T1000 (cell line): ENCODE measurements at regions not wholly inside any gene's neighbourhood (a gene's known extent, or its start where the extent isn't known, plus 50 kb on each side); places are given as distances from the start of the nearest gene placed in this dataset.

Experiments
- DNase-seq: peaks from one replicate; lab custom pipeline; 2025; ENCODE audit warnings: mixed read lengths; lab: John Stamatoyannopoulos, UW

DNA sequence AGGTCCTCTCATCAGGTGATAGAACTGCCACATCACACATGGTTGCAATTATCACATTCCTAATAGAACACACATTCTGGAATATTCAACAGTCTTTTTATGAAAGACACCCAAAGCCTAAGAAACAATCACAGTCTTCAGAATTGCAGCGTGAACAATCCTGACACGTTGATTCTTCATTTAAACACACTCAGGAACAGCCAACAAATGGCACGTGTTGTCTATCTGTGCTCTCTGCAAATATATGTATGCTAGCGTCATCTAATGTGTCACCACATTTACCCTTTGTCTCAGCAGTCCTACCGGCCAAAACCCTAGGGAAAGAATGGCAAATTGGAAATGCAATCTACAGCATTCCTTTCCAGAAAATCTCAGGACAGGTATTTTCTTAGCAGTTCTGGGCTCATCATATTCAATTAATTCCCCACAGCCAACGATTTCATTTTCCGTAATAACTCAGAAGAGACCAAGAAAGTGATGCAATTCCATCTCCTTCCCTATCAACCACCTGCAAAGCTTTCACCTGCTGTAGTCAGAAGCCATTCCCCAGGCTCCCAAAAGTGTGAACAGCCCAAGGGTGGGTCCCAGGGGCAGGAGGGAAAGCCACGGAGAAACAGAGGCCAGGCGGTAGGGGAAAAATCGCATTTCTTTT, 280.3 kb upstream of the JARID2 start:
- DNase-seq = no peak

DNA sequence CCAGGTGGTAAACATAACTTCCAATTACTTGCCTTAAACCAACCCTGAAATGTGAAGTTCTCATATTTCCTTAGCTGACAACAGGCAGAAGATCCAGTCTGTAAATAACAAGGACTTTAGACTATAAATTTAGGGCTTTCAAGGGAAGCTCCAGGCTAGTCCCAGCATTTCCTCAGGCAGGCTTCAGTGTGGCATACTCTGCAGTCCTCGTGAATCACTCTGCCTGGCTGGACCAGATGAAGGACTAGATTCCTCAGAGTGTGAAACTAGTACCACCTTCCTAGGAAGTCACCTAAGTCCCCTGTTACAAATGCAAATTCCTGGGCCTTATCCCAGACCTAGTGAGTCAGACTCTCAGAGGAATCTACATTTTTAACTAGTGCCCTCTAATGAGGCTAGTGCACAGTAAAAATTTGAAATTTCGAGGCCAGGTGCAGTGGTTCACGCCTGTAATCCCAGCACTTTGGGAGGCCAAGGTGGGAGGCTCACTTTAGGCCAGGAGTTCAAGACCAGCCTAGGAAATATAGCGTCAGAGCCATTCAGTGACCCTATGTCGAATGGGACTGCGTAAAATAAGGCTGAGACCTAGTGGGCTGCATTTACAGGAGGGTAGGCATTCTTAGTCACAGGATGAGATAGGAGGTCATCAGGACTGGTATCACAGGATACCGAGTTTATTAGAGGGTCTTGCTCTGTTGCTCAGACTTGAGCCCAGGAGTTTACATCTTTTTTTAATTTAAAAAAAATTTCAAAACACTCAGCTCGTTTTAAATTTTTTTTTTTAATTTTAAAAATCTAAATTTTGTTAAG, 279.6 kb upstream of the JARID2 start:
- no peak for DNase-seq

DNA sequence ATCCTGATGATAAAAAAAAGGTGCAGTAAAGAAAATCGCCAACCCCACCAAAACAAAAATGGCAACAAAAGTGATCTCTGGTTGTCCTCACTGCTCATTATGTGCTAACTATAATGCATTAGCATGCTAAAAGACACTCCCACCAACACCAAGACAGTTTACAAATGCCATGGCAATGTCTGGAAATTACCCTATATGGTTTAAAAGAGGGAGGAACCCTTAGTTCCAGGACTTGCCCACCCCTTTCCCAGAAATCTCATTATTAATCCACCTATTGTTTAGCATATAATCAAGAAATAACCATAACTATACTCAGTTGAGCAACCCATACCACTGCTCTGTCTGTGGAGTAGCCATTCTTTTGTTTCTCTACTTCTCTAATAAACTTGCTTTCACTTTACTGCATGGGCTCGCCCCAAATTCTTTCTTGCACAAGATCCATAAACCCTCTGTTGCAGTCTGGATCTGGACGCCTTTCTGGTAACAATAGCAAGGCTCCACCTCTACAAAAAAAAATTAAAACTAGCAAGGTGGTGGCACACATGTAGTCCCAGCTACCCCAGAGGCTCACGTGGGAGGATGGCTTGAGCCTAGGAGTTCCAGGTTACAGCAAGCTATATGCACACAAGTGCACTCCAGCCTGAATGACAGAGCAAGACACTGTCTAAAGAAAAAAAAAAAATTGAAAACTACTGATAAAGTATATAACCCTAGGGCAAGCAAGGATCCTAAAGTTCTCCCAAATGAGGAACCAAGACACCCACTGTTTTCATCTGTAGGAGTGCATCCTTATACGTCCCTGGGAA, 278.8 kb upstream of the JARID2 start:
- DNase-seq = no peak

DNA sequence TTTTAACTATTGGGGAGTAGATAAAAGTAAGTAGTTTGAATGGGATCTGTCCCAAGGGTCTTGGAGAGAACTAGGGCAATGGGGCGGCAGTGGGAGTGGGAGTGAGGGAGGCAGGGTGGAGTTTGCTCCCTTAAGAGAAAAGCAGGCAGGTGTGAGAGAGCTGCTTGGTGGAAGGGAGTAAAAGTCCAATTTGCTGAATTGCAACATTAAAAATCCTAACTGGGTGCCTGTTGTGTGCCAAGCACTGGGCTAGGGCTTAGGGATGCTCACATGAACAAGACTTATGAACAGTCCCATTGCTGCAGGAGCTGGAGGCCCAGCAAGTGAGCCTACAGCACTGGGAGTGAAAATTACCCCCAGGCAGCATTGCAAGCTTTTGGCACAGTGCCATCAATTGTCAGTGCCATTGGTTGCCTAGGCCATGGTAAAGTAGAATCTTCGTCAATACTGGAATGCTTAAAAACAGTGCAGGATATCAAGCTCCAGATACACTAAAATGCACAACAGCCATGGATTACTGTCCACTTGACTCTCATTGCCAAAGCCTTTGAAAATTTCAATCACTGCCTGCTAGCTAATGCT, 277.7 kb upstream of the JARID2 start:
- no peak for DNase-seq

DNA sequence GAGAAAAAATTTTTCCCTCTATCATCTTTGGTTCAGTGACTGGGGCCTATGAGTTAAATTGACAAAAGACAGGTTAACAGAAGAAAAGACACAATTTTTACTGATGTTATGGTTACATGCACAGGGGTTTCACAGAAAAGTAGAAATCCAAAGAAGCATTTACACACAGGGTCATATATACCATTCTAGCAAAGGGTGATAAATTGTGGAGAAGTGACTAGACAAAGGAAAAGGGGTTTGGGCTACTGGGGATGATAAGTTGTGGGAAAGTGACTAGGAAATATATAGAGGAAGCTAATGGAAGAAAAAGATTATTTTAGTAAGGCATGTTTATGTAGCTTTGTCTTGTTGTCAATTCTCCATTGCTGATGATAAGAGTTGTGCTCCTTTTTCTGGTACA, 276.7 kb upstream of the JARID2 start:
- no peak for DNase-seq

DNA sequence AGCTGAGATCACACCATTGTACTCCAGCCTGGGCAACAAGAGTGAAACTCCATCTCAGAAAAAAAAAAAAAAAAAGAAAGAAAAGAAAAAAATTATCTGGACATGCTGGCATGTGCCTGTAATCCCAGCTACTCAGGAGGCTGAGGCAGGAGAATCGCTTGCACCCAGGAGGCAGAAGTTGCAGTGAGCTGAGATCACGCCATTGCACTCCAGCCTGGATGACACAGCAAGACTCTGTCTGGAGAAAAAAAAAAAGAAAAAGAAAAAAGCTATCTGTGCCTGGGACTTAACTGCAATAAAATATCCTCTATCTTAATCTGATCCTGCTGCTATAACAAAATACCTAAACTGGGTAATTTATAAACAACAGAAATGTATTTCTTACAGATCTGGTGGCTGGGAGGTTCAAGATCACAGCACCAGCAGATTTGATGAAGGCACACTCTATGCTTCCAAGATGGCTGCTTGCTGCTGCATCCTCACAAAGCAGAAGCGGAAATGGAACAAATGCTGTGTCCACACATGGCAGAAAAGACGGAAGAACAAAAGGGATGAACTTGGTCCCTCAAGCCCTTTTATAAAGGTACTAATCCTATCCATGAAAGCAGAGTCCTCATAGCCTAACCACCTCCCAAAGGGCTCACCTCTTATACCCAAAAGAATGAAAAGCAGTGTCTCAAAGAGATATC, 273.3 kb upstream of the JARID2 start:
- no peak for DNase-seq

DNA sequence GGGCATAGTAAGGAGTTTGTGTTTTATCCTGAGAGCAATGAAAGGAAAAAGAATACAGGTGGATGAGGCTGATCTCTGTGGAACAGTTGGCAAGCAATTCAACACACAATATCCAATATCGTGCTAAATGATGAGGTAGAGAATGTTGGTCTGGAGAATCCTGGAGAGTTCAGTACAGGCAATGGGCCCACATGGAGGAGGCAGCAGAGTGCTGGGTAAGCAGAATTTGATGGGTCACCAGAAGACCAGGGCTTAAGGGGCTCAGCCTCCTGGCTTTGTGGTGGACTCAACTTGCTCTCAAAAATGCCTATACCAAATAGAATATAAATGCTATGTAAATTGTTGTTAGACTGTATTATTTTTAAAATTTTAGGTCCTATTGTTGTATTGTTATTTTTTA, 271.5 kb upstream of the JARID2 start:
- DNase-seq = no peak

DNA sequence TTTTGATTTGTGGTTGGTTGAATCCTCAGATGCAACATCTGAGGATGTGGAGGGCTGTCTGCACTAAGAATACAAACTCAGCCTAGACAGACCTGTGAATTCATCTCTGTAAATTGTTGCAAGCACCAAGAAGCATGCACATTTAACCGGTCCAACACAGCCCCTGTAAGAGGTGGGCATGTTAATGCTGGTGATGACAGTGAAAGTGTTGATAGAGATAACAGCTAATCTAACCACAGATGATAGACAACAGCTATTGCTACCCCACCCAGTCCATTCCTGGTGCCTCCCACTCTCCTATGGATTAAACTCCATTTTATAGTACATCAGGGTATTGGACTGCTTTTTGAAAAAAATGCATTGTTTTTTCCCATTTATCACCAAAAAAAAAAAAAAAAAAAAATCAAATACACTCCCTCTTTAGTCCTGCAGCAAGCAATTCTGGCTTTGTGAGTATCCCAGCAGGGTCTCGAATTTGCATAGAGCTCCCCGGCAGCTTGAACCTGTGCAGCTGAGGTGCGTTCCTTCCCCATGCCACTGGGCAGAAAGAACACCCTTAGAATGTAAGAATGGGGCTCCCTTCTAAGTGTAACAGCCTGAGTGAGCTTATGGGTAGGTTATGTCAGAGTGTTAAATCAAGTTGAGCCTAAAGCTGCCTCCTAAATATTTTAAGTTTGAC, 270.9 kb upstream of the JARID2 start:
- no peak for DNase-seq

DNA sequence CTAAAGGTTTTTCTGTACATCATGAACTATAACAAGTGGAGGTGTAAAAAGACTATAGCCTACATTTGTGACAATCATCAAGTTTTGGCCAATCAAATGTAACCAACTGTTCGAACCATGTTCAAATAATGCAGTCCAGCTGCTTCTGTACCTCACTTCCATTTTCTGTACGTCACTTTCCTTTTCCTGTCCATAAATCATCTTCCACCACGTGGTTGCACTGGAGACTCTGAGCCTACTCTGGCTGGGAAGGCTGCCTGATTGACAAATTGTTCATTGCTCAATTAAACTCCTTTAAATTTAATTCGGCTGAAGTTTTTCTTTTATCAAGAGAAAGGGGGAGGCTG, 270.4 kb upstream of the JARID2 start:
- no peak for DNase-seq

DNA sequence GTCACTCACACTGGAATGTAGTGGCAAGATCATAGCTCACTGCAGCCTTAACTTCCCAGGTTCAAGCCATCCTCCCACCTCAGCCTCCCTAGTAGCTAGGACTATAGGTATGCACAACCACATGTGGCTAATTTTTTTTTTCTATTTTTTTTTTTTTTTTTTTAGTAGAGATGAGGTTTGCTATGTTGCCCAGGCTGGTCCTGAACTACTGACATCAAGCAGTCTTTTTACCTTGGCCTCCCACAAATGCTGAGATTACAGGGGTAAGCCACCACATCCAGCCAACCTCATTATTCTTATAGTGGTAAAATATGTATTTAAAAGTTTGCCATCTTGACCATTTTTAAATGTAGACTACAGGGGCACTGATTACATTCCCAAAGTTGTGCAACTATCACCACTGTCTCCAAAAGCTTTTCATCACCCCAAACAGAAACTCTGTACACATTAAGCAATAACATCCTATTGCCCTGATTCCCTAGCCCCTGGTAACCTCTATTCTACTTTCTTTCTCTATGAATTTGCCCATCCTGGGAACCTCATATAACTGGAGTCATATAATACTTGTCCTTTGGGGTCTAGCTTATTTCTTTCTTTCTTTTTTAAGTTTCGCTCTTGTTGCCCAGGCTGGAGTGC, 268.0 kb upstream of the JARID2 start:
- no peak for DNase-seq

DNA sequence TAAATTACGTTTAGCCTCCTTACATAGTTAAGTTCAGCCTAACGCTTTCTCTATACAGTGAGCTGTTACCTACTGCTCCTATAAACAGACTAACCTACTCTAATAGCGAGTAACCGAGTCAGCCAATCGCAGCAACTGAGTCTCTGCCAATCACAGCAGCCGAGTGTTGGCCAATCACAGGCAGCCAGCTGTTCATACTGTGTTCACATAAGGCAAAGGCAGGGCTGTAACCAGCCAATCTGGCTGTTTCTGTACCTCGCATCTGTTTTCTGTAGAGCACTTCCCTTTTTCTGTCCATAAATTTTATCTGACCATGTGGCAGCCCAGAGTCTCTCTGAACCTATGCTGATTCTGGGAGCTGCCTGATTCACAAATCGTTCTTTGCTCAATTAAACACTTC, 263.9 kb upstream of the JARID2 start:
- DNase-seq = no peak

DNA sequence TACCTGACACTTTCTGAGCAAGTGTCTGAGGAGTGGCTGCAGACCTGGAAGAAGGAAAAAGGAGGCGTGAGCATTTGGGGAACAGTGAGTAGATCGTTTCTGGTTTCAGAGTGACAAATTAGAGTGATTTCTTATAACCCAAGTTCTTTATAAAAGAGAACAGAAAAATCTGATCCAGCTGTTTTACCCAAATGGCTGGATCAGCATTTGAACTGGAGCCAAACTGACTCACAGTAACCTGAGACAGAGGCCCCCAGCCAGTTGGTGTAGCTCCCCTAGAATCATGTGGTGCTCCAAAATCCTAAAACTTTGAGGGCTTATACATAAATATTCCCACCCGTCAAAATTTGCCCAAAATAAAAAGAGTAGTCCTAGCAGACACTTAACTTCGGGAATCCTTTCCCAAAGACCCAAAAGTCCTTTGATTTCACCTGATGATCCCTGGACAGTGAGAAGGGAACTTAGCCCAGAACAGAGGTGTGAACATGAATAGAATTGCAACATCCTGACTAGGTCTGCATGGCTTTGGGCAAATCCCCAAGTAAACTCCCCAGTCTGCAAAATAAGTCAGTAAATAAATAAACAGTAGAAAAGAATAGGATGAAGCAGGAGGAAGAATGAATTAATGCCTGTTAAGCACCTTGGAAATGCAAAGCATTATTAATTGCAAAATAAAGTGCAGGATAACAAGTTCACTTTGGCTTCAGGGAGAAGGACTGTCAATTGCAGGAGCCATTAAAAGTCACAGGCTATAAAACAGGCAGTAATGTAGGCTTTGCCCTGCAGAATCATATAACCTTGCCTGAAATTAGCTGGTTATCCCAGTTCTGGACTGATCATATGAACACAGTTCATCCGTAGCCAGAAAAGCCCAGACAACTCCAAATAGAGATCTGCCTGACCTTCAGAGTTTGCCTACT, 262.0 kb upstream of the JARID2 start:
- no peak for DNase-seq

DNA sequence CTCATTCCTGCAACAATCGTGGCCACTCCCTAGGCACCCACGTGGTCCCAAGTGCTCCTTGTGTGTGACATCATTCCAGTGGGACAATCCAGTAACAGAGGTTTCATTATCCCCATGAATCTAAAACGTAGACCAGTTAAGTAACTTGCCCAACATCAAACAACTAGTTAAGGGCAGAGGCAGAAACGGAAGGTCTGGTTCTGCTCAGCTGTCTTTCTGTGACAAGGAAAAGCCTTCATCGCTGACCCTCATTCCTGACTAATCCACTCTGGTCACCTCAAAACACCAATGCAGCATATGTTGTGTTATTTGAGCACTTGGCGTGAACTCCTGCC, 261.4 kb upstream of the JARID2 start:
- no peak for DNase-seq

DNA sequence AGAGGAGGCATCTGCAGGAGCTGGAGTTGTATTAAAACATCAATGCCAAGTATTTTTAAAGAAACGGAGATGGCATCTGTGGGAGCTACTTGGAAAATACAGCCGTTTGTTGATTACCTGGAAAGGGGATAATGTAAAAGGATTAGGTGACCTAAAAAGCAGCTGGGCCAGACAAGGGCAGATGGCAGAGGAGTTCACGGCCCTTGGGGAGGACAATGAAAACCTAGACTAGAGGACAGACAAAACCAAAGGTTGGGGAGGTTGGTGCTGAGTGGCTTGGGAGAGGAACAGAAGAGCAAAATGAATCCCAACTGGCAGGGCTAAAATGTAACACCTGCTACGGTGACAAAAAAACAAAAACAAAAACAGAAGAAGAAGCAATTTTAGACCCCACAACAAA, 260.5 kb upstream of the JARID2 start:
- DNase-seq = no peak

DNA sequence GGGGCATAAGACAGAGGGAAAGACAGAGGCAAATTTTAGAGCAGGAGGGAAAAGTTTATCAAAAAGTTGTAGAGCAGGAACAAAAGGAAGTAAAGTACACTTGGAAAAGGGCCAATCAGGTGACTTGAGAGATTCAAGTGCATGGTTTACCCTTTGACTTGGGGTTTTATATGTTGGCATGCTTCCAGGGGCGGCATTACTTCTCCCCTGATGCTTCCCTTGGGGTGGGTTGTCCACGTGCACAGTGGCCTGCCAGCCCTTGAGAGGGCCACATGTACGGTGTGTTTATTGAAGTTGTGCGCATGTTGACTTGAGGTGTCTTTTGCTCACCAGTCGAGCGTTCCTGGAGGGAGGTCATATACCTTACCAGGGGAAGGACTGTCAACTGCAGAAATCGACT, 259.5 kb upstream of the JARID2 start:
- no peak for DNase-seq

DNA sequence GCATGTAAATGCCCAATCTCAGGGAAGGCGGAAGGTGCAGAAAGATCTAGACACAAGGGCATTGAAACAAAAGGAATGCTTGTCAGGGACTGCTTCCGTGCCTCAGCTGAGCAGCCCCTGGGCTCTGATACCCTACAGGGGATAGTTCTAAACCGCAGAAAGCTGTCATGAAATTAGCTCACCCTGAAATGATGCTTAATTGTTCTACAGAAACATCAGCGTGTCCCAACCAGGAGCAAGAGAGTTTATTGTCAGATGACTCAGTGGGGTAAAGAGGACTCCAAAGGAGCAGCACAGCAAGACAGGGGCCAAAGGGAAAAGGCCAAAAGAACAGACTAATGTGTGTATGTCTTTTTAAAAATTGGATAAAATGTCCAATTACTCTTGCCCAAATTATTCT, 258.4 kb upstream of the JARID2 start:
- DNase-seq = no peak

DNA sequence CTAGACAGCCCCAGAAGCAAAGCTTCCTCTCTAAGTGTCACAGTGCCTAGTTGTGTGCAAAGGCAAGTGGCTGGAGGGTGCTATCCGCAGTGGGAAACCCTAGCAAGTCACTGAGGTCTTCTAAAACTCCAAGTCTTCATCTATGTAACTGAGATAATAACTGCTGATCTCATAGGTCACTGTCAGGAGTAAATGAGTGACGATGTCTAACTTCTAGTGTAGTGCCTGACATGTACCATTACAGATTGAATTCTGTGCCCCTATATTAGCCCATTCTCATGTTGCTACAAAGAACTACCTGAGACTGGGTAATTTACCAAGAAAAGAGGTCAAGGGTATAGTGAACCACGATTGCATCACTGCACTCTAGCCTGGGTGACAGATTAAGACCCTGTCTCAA, 253.5 kb upstream of the JARID2 start:
- DNase-seq = no peak

DNA sequence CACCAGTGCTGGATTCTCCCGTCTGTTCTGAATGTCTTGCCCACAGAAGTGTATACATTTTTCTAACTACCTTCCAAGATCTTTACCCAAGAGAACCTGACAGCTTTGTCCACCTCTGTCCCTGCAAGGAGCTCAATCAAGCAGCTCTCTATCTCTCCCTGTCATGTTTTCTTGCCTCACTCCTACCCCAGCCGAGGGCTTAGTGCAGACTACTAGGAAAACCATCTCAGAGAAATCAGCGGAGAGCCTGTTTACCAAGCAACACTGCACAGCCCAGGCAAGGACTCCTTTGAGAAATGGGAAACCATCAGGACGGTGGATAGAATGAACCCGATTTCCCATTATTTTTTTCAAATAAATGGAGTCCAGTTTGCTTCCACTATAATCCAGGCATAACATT, 250.7 kb upstream of the JARID2 start:
- no peak for DNase-seq

DNA sequence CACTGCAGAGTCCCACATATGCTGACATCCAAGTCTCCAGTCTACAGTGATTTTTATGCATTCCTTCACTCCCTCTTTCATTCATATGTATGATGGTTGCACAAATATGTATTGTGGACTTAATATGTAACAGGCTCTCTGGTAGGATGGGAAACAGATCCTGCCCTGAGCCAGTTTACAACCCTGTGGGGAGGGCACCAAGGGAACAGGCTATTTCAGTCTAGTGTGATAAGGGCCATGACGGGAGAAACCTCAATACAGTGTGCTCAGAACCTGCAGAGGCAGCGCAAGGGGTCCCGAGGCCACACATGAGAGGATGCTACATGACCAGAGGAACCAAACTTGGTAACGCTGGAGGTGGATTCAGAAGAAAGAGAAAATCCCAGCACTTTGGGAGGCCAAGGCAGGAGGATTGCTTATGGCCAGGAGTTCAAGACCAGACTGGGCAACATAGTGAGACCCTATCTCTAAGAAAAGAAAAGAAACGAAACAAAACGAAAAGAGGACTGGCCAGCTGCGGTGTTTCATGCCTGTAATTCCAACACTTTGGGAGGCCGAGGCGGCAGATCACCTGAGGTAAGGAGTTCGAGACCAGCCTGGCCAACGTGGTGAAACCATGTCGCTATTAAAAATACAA, 249.8 kb upstream of the JARID2 start:
- DNase-seq = no peak

DNA sequence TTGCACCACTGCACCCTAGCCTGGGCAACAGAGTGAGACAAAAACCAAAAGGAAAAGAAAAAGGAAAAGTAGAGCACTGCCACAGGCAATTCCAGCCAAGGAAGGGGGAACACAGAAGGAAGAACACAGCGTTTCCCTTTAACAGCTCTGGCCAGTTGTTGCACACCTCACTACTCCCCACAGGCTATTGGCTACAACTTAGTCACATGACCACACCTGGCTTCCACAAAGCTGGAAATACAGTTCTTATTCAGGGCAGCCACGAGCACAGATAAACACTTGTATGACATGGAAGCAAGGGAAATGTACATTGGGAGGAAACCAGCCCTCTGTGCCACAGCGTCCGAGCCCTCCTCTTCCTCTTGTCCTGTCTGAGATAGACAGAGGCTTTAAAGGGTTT, 249.0 kb upstream of the JARID2 start:
- no peak for DNase-seq
